DND-41 (cell line): ENCODE measurements at regions not wholly inside any gene's neighbourhood (a gene's known extent, or its start where the extent isn't known, plus 50 kb on each side); places are given as distances from the start of the nearest gene placed in this dataset.

Experiments used
- CTCF ChIP-seq: IDR thresholded peaks from 2 replicates; pipeline ENCODE4 v1.5.1; 2012; ENCODE audit warnings: borderline replicate concordance, low read length, moderate library complexity, mild to moderate bottlenecking; ENCODE audit not compliant: poor library complexity, severe bottlenecking; ENCODE audit errors: extremely low read depth
- EZH2 ChIP-seq: IDR thresholded peaks from 3 replicates; pipeline ENCODE4 v1.6.1; 2012; ENCODE audit warnings: borderline replicate concordance, low read depth, mild to moderate bottlenecking, moderate library complexity, low read length, inconsistent platforms; ENCODE audit not compliant: severe bottlenecking

- no peak for TF ChIP-seq CTCF
- no peak for TF ChIP-seq EZH2
These were observed 360.8 kb upstream of the PROK2 start for GRCh38 chr3:72145506-72146380.
